A673 (cell line): ENCODE measurements at regions not wholly inside any gene's neighbourhood (a gene's known extent, or its start where the extent isn't known, plus 50 kb on each side); places are given as distances from the start of the nearest gene placed in this dataset.

Experiments
- BruUV-seq: library from RNA; stranded (reverse); fragments of 400-500 nt; replicated peaks from 2 replicates; lab custom pipeline; 2021; lab: Mats Ljungman, UMichigan
- CTCF ChIA-PET: fragments of 300-600 bp; sonication (Branson Sonifier 250); formaldehyde crosslinking; loops from one replicate; lab custom pipeline; 2022; ENCODE audit warnings: antibody characterized with exemption; lab: Charles Lee
- POLR2A ChIA-PET: fragments of 300-600 bp; sonication (Branson Sonifier 250); formaldehyde crosslinking; loops from one replicate; lab custom pipeline; 2022; ENCODE audit warnings: antibody characterized with exemption; ENCODE audit not compliant: low non-redundant PET; lab: Charles Lee
- DNase-seq: peaks from one replicate; pipeline ENCODE4 v3.0.0-alpha.2; 2015; ENCODE audit warnings: low spot score
- H3K27ac ChIP-seq: fragments of 200-600 bp; sonication (generic); 2 replicates; pipeline ENCODE4 v1.5.1; 2016; ENCODE audit warnings: mixed run types, low read depth, mild to moderate bottlenecking, mixed read lengths, antibody characterized with exemption, low read length; ENCODE audit not compliant: poor library complexity, severe bottlenecking
- H3K27me3 ChIP-seq: fragments of 200-600 bp; sonication (generic); replicated peaks from 2 replicates; pipeline ENCODE4 v1.6.1; 2017; ENCODE audit warnings: mixed run types, low read depth, mild to moderate bottlenecking, mixed read lengths, antibody characterized with exemption, low read length; ENCODE audit not compliant: insufficient read depth, poor library complexity
- H3K36me3 ChIP-seq: fragments of 200-600 bp; sonication (generic); 2 replicates; pipeline ENCODE4 v1.6.1; 2016; ENCODE audit warnings: mixed run types, mild to moderate bottlenecking, mixed read lengths, antibody characterized with exemption, low read length; ENCODE audit not compliant: insufficient read depth, poor library complexity, severe bottlenecking
- H3K4me1 ChIP-seq: fragments of 200-600 bp; sonication (generic); 2 replicates; pipeline ENCODE4 v1.6.1; 2017; ENCODE audit warnings: mixed run types, mild to moderate bottlenecking, mixed read lengths, antibody characterized with exemption, low read length; ENCODE audit not compliant: insufficient read depth, poor library complexity, severe bottlenecking
- H3K4me3 ChIP-seq: fragments of 200-600 bp; sonication (generic); 2 replicates; pipeline ENCODE4 v1.5.1; 2016; ENCODE audit warnings: low read depth, mixed run types, mild to moderate bottlenecking, mixed read lengths, low read length; ENCODE audit not compliant: poor library complexity, severe bottlenecking
- H3K9me3 ChIP-seq: fragments of 200-600 bp; sonication (generic); 2 replicates; pipeline ENCODE4 v1.6.1; 2016; ENCODE audit warnings: mixed run types, low read depth, mild to moderate bottlenecking, mixed read lengths, antibody characterized with exemption, low read length; ENCODE audit not compliant: poor library complexity, severe bottlenecking
- CTCF ChIP-seq: fragments of 300-800, 200-600 bp; sonication (generic); conservative IDR thresholded peaks from 2 replicates; pipeline ENCODE4 v1.5.1; 2017; ENCODE audit warnings: low read depth, mild to moderate bottlenecking, antibody characterized with exemption, low read length, moderate library complexity, mixed read lengths
- EZH2 ChIP-seq: fragments of 200-600 bp; sonication (generic); IDR thresholded peaks from 2 replicates; pipeline ENCODE4 v1.6.1; 2017; ENCODE audit warnings: borderline replicate concordance, low read depth, mild to moderate bottlenecking, mixed read lengths, antibody characterized with exemption, low read length; ENCODE audit not compliant: poor library complexity, severe bottlenecking
- intact Hi-C: fragments of 100-400 bp; cut with micrococcal nuclease; formaldehyde crosslinking; loops from one replicate; pipeline ENCODE4 v1.10.0; 2022; ENCODE audit not compliant: unreplicated experiment

GRCh38 chrX:40460926-40461325 is 119.8 kb upstream of the ATP6AP2 start:
- Histone ChIP-seq H3K4me3 (no peak overlapping the region), H3K4me1 (peaks cover under 1% of the 10 kb centered on the region), H3K27ac (no peak overlapping the region), H3K36me3 (no peaks in the 10 kb centered on the region), H3K9me3 (no peaks in the 10 kb centered on the region), H3K27me3 (no peaks in the 10 kb centered on the region)
- DNase-seq: no peak
- BruUV-seq: no TSS peak
- TF ChIP-seq CTCF (no peak), EZH2 (no peak)
- POLR2A ChIA-PET: no interaction called here
- intact Hi-C loops: no loop called here
- CTCF ChIA-PET: no interaction called here

- TF ChIP-seq CTCF: no peak
- TF ChIP-seq EZH2: no peak
- no peaks in the 10 kb centered on the region for H3K27me3 ChIP-seq
- H3K4me3 ChIP-seq: no peak overlapping the region
- no peak for DNase-seq
- no peak overlapping the region for H3K27ac ChIP-seq
- CTCF ChIA-PET: no interaction called here
- H3K9me3 ChIP-seq: no peaks in the 10 kb centered on the region
- no TSS peak for BruUV-seq
- intact Hi-C loops: no loop called here
- no peaks in the 10 kb centered on the region for H3K36me3 ChIP-seq
- POLR2A ChIA-PET: no interaction called here
- H3K4me1 ChIP-seq: no peaks in the 10 kb centered on the region
Observed at GRCh38 chrX:40459571-40460158, 121.1 kb upstream of the ATP6AP2 start.

GRCh38 chrX:40457406-40457805 is 123.4 kb upstream of the ATP6AP2 start:
- H3K4me1 ChIP-seq: no peaks in the 10 kb centered on the region
- no peaks in the 10 kb centered on the region for H3K9me3 ChIP-seq
- BruUV-seq: no TSS peak
- H3K27ac ChIP-seq: no peak overlapping the region
- ChIA-PET POLR2A (no interaction called here), CTCF (no interaction called here)
- no peak for DNase-seq
- no peaks in the 10 kb centered on the region for H3K36me3 ChIP-seq
- intact Hi-C loops: no loop called here
- H3K27me3 ChIP-seq: no peaks in the 10 kb centered on the region
- TF ChIP-seq EZH2: no peak
- H3K4me3 ChIP-seq: no peak overlapping the region

GRCh38 chrX:40452031-40452430 is 128.7 kb upstream of the ATP6AP2 start:
- ChIA-PET CTCF (no interaction called here), POLR2A (no interaction called here)
- no peak for DNase-seq
- Histone ChIP-seq H3K36me3 (no peaks in the 10 kb centered on the region), H3K27ac (no peak overlapping the region), H3K4me3 (no peak overlapping the region), H3K4me1 (no peaks in the 10 kb centered on the region), H3K9me3 (no peaks in the 10 kb centered on the region), H3K27me3 (no peaks in the 10 kb centered on the region)
- BruUV-seq: no TSS peak
- intact Hi-C loops: no loop called here
- TF ChIP-seq EZH2 (no peak), CTCF (no peak)
